SK-N-MC (cell line): ENCODE measurements at regions not wholly inside any gene's neighbourhood (a gene's known extent, or its start where the extent isn't known, plus 50 kb on each side); places are given as distances from the start of the nearest gene placed in this dataset.

Experiments
- EZH2 ChIP-seq: fragments of 200-600 bp; sonication (generic); IDR thresholded peaks from one replicate; pipeline ENCODE4 v1.6.1; 2017; ENCODE audit warnings: antibody characterized with exemption
- FOXP2 ChIP-seq: optimal IDR thresholded peaks from 2 replicates; pipeline ENCODE3; 2011; ENCODE audit warnings: mild to moderate bottlenecking, moderate library complexity; ENCODE audit not compliant: insufficient read depth; ENCODE audit errors: extremely low read length, control extremely low read depth
- POLR2AphosphoS5 ChIP-seq: IDR thresholded peaks from 2 replicates; pipeline ENCODE4 v1.6.1; 2012; ENCODE audit warnings: mild to moderate bottlenecking, low read depth, low read length, borderline replicate concordance

DNA sequence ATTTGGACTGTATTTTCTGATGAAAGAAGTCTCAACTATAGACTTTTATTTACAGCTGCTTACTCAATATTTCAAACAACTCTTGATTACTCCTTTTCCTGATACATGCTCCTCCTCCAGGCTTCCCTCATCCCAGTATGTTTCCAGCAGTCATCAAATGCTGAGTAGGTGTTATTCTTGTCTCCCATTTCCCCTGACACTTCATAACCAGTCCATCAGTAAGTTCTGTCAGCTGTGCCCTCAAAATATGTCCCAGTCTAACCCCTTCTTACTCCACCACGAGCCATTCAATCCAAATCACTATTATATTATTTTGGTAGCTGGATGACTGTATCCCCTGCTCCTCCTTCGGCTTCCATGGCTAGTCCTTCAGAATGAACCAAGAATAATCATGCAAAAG is 189.1 kb upstream of the DTNA start:
- TF ChIP-seq POLR2AphosphoS5 (no peak), EZH2 (no peak), FOXP2 (no peak)
